ENCODE measurements at regions not wholly inside any gene's neighbourhood (a gene's known extent, or its start where the extent isn't known, plus 50 kb on each side); places are given as distances from the start of the nearest gene placed in this dataset.

DNA sequence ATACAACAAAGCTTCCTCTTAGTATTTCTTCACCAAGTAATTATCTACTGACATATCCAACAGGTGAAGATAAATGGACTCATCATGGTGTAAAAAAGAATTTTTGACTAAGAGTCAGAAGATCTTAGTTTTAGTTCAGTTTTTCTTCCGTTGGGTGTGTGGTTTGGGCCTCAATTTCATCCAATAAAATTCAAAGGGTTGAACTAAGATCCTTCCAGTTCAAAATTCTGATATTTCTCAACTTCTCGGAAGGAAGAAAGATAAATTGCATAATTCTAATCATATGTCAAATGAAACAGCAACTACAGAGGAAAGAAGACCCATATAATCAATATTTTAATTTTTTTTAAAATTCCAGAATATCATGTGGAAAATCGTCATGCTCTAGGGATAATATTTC, 192.7 kb downstream of the SPRY1 start:
- TF ChIP-seq, protein P1, sequence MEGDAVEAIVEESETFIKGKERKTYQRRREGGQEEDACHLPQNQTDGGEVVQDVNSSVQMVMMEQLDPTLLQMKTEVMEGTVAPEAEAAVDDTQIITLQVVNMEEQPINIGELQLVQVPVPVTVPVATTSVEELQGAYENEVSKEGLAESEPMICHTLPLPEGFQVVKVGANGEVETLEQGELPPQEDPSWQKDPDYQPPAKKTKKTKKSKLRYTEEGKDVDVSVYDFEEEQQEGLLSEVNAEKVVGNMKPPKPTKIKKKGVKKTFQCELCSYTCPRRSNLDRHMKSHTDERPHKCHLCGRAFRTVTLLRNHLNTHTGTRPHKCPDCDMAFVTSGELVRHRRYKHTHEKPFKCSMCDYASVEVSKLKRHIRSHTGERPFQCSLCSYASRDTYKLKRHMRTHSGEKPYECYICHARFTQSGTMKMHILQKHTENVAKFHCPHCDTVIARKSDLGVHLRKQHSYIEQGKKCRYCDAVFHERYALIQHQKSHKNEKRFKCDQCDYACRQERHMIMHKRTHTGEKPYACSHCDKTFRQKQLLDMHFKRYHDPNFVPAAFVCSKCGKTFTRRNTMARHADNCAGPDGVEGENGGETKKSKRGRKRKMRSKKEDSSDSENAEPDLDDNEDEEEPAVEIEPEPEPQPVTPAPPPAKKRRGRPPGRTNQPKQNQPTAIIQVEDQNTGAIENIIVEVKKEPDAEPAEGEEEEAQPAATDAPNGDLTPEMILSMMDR (IDR thresholded peaks at IDR 0.05), result no peak
- WGBS, 2 donors, result 84 to 91% methylated on average over 3 of the region's 3 CpGs
- peak overlapping the region in 7 of 10 donors; percentile 23 to 80 (median 70) for H3K27ac ChIP-seq
- peaks cover 0 to 21% (median 5%) of the 10 kb centered on the region in 9 donors for H3K4me1 ChIP-seq
- DNase-seq (no peak), ATAC-seq (no peak)
- H3K9me3 ChIP-seq, result no peaks in the 10 kb centered on the region
- no peaks in the 10 kb centered on the region for H3K36me3 ChIP-seq
- H3K27me3 ChIP-seq, result no peaks in the 10 kb centered on the region
- intact Hi-C loops (cut with DNase I), result loop anchor here in 1 of 10 donors (5.0 kb wide), 1 partner anchor 1408 kb away; no protein-coding TSS in a partner anchor
- H3K4me3 ChIP-seq, result no peak overlapping the region

DNA sequence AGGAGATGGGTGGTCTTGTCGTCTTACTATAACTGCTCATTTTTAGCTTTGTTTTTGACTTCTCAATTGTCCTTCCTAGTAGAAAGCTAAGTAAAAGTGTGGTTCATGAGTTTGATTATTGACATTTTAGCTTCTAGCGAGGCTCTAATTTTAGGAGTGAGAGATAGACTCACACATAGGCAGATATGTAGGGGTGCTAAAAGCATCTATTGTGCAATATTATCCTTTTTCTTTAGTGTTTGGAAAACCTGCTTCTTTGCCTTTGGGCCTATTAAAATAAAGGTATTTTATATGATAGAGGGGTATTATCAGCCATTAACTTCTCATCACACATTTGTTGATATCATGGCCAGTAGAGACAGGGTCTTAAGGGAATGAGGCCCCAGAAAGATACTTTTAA, 195.3 kb downstream of the SPRY1 start:
- Histone ChIP-seq H3K9me3 (no peaks in the 10 kb centered on the region), H3K4me3 (no peak overlapping the region), H3K4me1 (peaks cover 0 to 21% (median 5%) of the 10 kb centered on the region in 9 donors), H3K27me3 (no peaks in the 10 kb centered on the region), H3K27ac (no peak overlapping the region), H3K36me3 (no peaks in the 10 kb centered on the region)
- intact Hi-C loops (cut with DNase I), result no loop called here
- DNase-seq, result no peak
- ATAC-seq, result no peak
- WGBS, 2 donors, result 90 to 96% methylated on average over 2 of the region's 2 CpGs
- TF ChIP-seq, protein P1 (IDR thresholded peaks at IDR 0.05), result no peak

DNA sequence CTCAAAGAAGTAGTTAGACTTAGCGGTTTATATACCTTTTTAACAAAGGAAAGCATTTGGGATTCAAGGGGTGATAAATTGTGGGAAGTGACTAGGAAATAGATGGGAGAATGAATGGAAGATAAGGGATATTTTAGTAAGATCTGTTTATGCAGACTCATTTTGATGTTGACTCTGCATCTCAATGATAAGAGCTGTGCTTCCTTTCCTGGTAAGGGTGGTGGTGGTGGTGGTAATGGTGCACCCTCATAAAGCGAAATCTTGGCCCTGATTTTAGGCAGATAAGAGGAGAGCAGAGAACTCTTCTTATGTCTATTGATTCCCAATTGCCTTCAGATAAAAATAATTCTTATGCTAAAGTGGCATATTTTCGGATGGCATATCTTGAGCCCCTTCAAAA, 197.1 kb downstream of the SPRY1 start:
- Histone ChIP-seq H3K4me3 (no peak overlapping the region), H3K4me1 (peaks cover 0 to 12% (median 0%) of the 10 kb centered on the region in 9 donors), H3K9me3 (no peaks in the 10 kb centered on the region), H3K36me3 (no peaks in the 10 kb centered on the region), H3K27me3 (no peaks in the 10 kb centered on the region), H3K27ac (no peak overlapping the region)
- ATAC-seq, result no peak
- no peak for DNase-seq
- intact Hi-C loops (cut with DNase I), result no loop called here
- TF ChIP-seq, protein P1 (IDR thresholded peaks at IDR 0.05), result no peak
- WGBS, 2 donors, result 92% methylated on average over 3 of the region's 3 CpGs

DNA sequence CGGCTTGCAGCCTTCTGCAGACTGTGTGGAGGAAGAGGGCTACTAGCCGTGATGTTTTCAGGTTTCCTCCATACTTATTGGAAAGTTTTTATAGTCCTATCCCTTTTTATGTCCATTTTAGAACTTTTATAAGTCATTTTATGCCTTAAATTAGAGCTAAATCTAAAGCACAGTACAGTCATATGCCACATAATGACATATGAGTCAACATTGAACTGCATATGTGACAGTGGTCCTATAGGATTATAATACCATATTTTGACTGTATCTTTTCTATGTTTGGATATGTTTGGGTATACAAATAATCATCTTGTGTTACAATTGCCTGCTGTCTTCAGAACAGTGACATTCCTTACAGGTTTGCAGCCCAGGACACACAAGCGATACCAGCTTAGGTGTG, 200.2 kb downstream of the SPRY1 start:
- no peak overlapping the region for H3K27ac ChIP-seq
- TF ChIP-seq, protein P1 (IDR thresholded peaks at IDR 0.05), result no peak
- H3K4me3 ChIP-seq, result no peak overlapping the region
- DNase-seq, result no peak
- WGBS, 2 donors, result 97% methylated on average over 3 of the region's 3 CpGs
- H3K27me3 ChIP-seq, result no peaks in the 10 kb centered on the region
- peaks cover 0 to 22% (median 18%) of the 10 kb centered on the region in 9 donors for H3K4me1 ChIP-seq
- intact Hi-C loops (cut with DNase I), result no loop called here
- ATAC-seq, result no peak
- no peaks in the 10 kb centered on the region for H3K9me3 ChIP-seq
- H3K36me3 ChIP-seq, result no peaks in the 10 kb centered on the region
